ENCODE measurements at regions not wholly inside any gene's neighbourhood (a gene's known extent, or its start where the extent isn't known, plus 50 kb on each side); places are given as distances from the start of the nearest gene placed in this dataset.

DNA sequence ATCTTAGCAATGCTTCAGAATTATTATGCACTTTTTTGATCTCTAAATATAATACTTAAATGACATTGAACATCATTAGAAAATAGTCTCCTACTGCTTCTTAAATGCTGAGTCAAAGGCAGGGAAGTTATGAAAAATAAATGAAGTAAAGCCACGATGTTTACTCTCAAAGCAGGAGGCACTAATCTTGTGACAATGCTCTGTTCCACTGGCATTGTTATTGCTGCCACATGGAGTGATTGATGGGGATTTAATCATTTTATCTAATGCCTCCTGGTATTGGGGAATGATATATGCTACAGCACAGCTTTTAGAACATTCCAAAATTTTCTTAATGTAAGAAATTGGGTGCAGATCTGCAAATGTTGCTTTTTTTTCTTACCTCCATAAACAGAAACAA lies 1655.4 kb upstream of the NUDT12 start (continued):
- TF ChIP-seq ZNF548 (tag by site-specific recombination; IDR thresholded peaks at IDR 0.05): no peak
- no peak for TF ChIP-seq ZBTB8A (tag by site-specific recombination; IDR thresholded peaks at IDR 0.05)
- TF ChIP-seq ZNF792 (tag by site-specific recombination; IDR thresholded peaks at IDR 0.05): no peak

GRCh38 chr5:105213078-105213477 lies 1650.5 kb upstream of the NUDT12 start:
- CTCF ChIA-PET: no interaction called here
- no peaks in the 10 kb centered on the region for H3K4me1 ChIP-seq (ENCODE audit: control insufficient read depth, insufficient read depth, low read length)
- TF ChIP-seq ELK4 (IDR thresholded peaks at IDR 0.05; ENCODE audit: borderline replicate concordance, low read depth, low read length): no peak
- TF ChIP-seq ZNF645 (tag by site-specific recombination; IDR thresholded peaks at IDR 0.05): no peak
- TF ChIP-seq ZNF530 (tag by site-specific recombination; IDR thresholded peaks at IDR 0.05; ENCODE audit: low read depth): no peak
- TF ChIP-seq TCF7L2 (IDR thresholded peaks at IDR 0.05; ENCODE audit: borderline replicate concordance, low read depth, low read length): peak; percentile 76; the same call in 1 of the 2 replicates
- TF ChIP-seq, protein P1, sequence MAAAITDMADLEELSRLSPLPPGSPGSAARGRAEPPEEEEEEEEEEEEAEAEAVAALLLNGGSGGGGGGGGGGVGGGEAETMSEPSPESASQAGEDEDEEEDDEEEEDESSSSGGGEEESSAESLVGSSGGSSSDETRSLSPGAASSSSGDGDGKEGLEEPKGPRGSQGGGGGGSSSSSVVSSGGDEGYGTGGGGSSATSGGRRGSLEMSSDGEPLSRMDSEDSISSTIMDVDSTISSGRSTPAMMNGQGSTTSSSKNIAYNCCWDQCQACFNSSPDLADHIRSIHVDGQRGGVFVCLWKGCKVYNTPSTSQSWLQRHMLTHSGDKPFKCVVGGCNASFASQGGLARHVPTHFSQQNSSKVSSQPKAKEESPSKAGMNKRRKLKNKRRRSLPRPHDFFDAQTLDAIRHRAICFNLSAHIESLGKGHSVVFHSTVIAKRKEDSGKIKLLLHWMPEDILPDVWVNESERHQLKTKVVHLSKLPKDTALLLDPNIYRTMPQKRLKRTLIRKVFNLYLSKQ (tag by site-specific recombination; IDR thresholded peaks at IDR 0.05; ENCODE audit: borderline replicate concordance): no peak
- TF ChIP-seq ZNF433 (tag by site-specific recombination; IDR thresholded peaks at IDR 0.05; ENCODE audit: low read depth): no peak
- no peak for TF ChIP-seq WT1 (tag by site-specific recombination; IDR thresholded peaks at IDR 0.05)

GRCh38 chr5:105207066-105207465 lies 1644.5 kb upstream of the NUDT12 start:
- TF ChIP-seq BCL6B (tag by site-specific recombination; IDR thresholded peaks at IDR 0.05) (no peak), ZBTB1 (tag by site-specific recombination; IDR thresholded peaks at IDR 0.05) (no peak), ZNF121 (tag by site-specific recombination; IDR thresholded peaks at IDR 0.05) (no peak), HOXC10 (CRISPR knock-in tag; IDR thresholded peaks at IDR 0.05) (no peak)
- no peaks in the 10 kb centered on the region for H3K36me3 ChIP-seq (ENCODE audit: control insufficient read depth in 2 of 2, insufficient read depth in 1 of 2, low read length in 2 of 2)
- POLR2A ChIA-PET: no interaction called here
- H3K9me3 ChIP-seq (ENCODE audit: control insufficient read depth, insufficient read depth, low read depth, low read length): no peaks in the 10 kb centered on the region
- CTCF ChIA-PET: no interaction called here
- H3K4me1 ChIP-seq (ENCODE audit: control insufficient read depth, insufficient read depth, low read length): no peaks in the 10 kb centered on the region
- no peak overlapping the region for H3K27ac ChIP-seq (ENCODE audit: extremely low read depth, low read depth, low read length)
- H3K4me3 ChIP-seq (ENCODE audit: low read depth, low read length): no peak overlapping the region

More at GRCh38 chr5:105213078-105213477, 1650.5 kb upstream of the NUDT12 start:
- Histone ChIP-seq H3K27ac (ENCODE audit: extremely low read depth, low read depth, low read length) (no peak overlapping the region), H3K9me3 (ENCODE audit: control insufficient read depth, insufficient read depth, low read depth, low read length) (no peaks in the 10 kb centered on the region), H3K36me3 (ENCODE audit: control insufficient read depth in 2 of 2, insufficient read depth in 1 of 2, low read length in 2 of 2) (no peaks in the 10 kb centered on the region), H3K4me3 (ENCODE audit: low read depth, low read length) (no peak overlapping the region)
- POLR2A ChIA-PET: no interaction called here

DNA sequence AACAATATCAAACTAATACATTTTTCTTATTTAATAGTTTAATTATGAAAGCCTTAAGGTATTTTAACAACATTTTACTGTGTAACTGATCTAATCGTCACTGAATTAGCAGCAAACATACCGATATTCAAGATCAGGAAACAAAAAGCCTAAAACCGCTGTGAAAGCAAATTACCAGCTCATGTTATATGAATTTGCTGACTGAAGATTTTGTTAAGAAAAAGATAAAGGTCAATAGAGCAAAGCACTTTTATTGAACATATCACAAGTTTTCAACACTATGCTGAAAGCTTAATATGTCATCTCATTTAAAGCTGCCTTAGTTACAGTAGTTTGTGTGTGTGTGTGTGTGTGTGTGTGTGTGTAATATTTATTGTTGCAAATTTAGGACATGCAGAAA lies 1634.9 kb upstream of the NUDT12 start:
- no peak overlapping the region for H3K27ac ChIP-seq (ENCODE audit: extremely low read depth, low read depth, low read length)
- H3K36me3 ChIP-seq (ENCODE audit: control insufficient read depth in 2 of 2, insufficient read depth in 1 of 2, low read length in 2 of 2): no peaks in the 10 kb centered on the region
- ChIA-PET POLR2A (no interaction called here), CTCF (no interaction called here)
- H3K4me3 ChIP-seq (ENCODE audit: low read depth, low read length): no peak overlapping the region
- TF ChIP-seq ZNF354C (tag by site-specific recombination; IDR thresholded peaks at IDR 0.05; ENCODE audit: borderline replicate concordance, low read depth): no peak
- TF ChIP-seq ZNF626 (tag by site-specific recombination; IDR thresholded peaks at IDR 0.05): no peak
- TF ChIP-seq ZNF175 (tag by site-specific recombination; IDR thresholded peaks at IDR 0.05): no peak
- TF ChIP-seq OVOL3 (tag by site-specific recombination; IDR thresholded peaks at IDR 0.05): no peak
- TF ChIP-seq ZNF449 (tag by site-specific recombination; IDR thresholded peaks at IDR 0.05): no peak
- no peak for TF ChIP-seq ZNF701 (tag by site-specific recombination; IDR thresholded peaks at IDR 0.05)
- TF ChIP-seq ZNF792 (tag by site-specific recombination; IDR thresholded peaks at IDR 0.05): no peak
- no peak for TF ChIP-seq ZNF394 (tag by site-specific recombination; IDR thresholded peaks at IDR 0.05; ENCODE audit: borderline replicate concordance)
- no peak for TF ChIP-seq ZSCAN23 (tag by site-specific recombination; IDR thresholded peaks at IDR 0.05)
- TF ChIP-seq GLI4 (tag by site-specific recombination; IDR thresholded peaks at IDR 0.05): no peak
- TF ChIP-seq ZNF549 (tag by site-specific recombination; IDR thresholded peaks at IDR 0.05): no peak
- no peaks in the 10 kb centered on the region for H3K4me1 ChIP-seq (ENCODE audit: control insufficient read depth, insufficient read depth, low read length)
- no peaks in the 10 kb centered on the region for H3K9me3 ChIP-seq (ENCODE audit: control insufficient read depth, insufficient read depth, low read depth, low read length)

Measured in HEK293 (cell line).